Activated naive CD4-positive, alpha-beta T cell treated with anti-CD3 and anti-CD28 coated beads, Interleukin-2, amount 50 U/mL, for 16 hours (primary cell): ENCODE measurements at regions not wholly inside any gene's neighbourhood (a gene's known extent, or its start where the extent isn't known, plus 50 kb on each side); places are given as distances from the start of the nearest gene placed in this dataset.

Experiments
- DNase-seq: peaks from one replicate; pipeline ENCODE4 v3.0.0-alpha.2; 2020

DNA sequence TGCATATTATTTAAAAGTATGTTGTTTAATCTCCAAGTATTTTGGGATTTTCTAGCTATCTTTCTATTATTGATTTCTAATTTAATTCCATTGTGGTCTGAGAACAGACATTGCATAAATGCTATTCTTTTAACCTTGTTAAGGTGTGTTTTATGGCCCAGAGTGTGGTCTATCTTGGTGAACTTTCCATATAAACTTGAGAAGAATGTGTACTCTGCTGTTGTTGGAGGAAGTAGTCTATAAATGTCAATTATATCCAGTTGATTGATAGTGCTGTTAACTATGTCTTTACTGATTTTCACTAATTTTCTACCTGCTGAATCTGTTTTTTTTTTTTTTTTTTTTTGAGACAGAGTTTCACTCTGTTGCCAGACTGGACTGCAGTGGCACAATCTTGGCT, 180.9 kb downstream of the ZNF621 start:
- DNase-seq, result no peak

DNA sequence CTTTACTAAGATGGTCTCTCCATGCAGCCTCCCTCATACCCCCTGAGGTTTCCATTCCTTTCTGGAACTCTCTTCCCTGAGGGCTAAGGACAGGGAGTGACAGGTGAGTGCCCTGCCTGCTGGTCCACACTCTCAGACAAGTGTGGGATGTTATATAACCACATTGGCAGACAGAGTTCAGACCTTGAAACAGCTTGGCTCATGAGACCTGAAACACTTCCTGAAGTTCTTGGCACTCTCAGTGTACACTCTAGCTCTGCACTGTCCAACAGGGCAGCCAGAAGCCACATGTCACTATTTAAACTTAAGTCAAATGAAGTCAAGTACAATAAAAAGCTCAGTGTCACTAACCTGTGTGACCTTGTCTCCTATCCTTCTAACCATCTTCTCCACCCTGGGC, 188.5 kb downstream of the ZNF621 start:
- no peak for DNase-seq

GRCh38 chr3:40713795-40714194, 189.0 kb downstream of the ZNF621 start:
- no peak for DNase-seq

- DNase-seq, result no peak
Observed at GRCh38 chr3:40714771-40715345, 190.1 kb downstream of the ZNF621 start.

GRCh38 chr3:40715551-40715950, 190.8 kb downstream of the ZNF621 start:
- DNase-seq, result no peak

DNA sequence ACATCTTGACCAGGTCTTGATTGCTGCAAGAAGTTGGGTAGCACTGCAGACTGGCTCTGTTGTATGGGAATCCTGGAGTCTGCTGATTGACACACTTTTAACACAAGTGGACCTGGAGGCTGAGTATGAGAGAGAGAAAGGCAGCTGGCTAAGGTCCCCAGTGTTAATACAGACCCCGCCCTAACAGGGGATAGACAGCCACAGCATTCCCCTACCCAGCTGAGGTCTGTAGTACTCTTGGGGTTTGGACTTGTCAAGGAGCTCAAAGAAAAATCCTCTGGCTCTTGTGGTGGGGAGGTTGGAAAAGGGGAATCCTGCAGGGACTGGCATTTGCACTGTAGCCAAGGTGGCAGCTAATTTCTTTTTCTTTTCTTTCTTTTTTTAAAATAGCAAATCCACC, 192.7 kb downstream of the ZNF621 start:
- DNase-seq, result no peak

- DNase-seq, result no peak
Observed at GRCh38 chr3:40718209-40718608, 193.4 kb downstream of the ZNF621 start.

DNA sequence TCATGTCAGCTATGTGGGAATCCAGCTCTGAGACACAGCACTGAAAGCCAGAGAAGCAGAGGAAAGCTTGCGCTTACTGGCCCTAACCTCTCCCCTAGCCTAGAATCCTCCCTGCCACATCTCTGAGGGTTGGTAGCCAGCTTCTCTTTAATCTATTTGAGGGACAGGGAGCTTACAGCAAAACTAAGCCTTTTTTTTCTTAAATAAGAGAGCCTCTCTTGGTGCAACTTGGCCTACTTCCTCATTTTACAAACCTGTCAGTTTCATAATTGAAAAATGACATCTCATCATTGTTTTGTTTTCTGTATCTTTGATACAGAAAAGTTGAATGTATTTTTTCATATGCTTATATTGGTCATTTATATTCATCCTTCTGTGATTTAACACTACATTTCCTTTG, 193.9 kb downstream of the ZNF621 start:
- DNase-seq, result no peak

DNA sequence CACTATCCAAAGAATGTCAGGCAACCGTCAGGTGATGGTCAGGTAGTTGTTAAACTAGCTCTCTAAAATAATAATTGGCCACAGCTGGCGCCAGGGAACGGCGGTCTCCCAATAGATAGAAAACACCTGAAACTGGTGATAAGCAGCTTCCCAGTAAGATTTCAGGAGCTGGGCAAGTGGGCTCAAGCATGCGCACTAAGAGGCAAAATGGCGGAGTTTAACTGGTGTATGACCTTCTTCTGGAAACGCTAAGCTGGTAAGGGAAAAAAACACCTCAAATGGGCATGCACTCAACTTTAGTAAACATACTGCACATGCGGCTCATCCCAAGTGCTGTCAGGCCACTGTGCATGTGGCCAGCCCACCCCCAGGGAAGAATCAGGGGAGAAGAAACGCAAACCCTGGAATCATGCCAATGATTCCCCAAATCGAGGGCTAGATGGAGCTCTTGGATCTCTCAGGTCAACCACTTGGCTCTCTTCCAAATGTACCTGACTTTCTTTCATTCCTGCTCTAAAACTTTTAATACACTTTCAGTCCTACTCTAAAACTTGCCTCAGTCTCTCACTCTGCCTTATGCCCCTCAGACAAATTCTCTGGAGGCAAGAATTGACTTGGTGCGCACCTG, 195.0 kb downstream of the ZNF621 start:
- DNase-seq, result no peak

- DNase-seq, result no peak
Observed at GRCh38 chr3:40720341-40720740, 195.6 kb downstream of the ZNF621 start.

DNA sequence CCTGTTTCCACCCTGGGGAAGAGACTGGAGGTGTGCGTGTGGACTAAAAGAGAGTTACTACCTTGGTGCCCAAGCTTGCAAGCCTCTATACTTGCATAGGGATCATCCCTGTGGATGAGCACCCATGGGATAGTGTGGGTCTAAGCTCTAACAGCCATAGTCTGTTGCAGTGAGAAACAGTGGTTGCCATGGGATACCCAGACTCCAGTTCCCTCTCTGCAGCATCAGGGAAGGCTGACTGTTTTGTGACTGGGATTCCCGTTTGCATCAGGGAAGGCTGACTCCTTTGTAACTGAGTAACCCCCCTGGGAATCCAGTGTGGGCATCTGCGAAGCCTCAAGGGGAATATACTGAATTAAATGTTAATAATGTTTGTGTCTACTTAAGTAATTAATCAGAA, 196.1 kb downstream of the ZNF621 start:
- no peak for DNase-seq

DNA sequence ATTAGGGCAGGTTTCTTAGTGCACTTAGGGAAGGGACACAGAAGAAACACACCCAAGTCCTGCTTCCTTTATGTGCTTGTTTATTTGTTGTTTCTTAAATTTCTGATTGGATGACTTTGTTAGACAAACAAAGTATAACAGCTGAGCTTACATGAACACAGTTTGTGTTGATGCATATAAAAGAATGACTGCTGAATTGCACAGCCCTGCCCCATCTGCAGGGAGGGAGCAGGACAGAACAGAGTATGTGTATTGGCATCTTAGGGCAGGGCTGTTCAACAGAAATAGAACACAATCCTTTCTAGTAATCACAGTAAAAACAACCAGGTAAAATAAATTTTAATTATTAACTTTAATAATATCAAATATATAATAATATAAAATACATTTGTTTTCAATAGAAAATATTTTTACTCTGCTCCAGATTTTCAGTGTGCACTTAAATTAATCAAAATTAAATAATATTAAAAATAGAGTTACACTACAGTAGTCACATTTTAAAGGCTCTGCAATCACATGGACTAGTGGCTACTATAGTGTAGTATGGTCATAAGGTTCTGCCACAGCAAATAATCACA, 198.4 kb downstream of the ZNF621 start:
- no peak for DNase-seq

DNA sequence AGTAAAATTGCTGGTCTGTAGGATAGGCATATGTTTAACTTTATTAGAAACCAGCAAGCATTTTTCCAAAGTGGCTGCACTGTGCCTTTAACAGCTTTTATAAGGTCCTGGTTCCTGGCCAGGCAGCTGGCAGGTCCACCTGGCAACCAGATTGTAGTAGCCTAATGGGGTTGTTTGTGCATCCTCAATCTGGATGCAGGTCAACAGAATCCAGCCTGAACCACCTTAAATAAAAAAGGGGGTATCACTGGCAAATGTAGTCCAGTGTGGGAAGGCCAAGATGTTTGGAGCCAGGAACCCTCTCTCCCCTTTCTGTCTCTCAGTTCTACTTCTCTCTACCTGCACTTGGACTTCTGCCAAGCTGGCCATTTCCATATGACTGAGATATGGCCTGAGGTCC, 200.3 kb downstream of the ZNF621 start:
- DNase-seq, result no peak

- DNase-seq, result no peak
Observed at GRCh38 chr3:40731445-40731844, 206.7 kb downstream of the ZNF621 start.

DNA sequence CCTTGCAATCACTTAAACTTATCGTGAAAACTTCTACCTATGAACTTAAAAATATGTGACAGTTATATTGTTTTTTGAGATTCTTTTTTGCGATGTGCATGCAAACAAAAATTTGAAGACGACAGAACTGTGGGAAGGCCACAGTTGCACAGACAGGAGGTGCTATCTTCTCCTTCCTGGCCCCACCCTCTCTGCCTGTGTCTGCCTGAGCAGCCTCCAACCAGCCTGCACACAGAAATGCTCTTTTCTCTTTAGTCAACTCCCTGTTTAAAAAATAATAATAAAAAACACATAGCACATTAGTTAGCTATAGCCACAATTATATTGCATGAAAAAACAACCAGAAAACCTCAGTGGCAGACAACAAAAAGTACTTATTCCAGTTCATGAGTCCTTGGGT, 212.2 kb downstream of the ZNF621 start:
- DNase-seq, result no peak

GRCh38 chr3:40737343-40737742, 212.6 kb downstream of the ZNF621 start:
- DNase-seq, result no peak

DNA sequence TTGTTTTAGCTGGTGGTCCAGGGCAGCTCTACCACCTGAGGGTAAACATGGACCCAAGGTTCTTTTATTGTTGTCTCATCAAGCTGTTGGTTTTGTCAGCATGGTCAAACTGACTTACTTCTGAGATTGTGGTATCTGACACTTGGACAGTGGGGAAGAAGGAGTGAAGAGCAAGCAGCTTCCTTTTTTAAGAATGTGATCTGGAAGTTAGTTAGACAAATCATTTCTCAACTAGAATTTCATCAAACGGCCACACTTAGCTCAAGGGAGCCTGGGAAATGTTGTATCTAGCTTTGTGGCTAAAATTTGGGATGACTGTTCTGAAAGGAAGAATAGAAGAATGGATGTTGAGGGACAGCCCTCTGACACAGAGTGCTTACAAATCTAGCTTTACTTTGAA, 215.2 kb downstream of the ZNF621 start:
- no peak for DNase-seq

DNA sequence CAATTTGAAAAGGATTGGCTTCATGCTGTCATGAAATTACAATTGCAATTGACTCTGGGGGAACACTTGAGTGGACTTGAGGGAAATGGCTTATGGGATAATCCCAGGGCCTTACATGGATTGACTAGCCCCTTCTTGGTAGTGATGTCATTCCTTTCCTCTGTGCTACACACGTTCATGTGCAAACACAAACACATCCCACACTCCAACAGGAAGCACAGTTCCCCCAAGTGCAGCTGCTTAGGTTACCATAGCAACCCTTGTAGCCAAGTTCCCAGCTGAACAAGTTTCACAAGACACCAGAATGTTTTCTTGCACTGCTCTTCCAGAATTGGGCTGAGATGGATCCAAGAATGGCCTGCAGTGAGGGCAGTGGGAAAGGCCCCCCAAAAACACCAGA, 217.0 kb downstream of the ZNF621 start:
- DNase-seq, result no peak

GRCh38 chr3:40745381-40746106, 220.8 kb downstream of the ZNF621 start:
- DNase-seq, result no peak

- DNase-seq, result no peak
Observed at GRCh38 chr3:40751666-40752065, 226.9 kb downstream of the ZNF621 start.

DNA sequence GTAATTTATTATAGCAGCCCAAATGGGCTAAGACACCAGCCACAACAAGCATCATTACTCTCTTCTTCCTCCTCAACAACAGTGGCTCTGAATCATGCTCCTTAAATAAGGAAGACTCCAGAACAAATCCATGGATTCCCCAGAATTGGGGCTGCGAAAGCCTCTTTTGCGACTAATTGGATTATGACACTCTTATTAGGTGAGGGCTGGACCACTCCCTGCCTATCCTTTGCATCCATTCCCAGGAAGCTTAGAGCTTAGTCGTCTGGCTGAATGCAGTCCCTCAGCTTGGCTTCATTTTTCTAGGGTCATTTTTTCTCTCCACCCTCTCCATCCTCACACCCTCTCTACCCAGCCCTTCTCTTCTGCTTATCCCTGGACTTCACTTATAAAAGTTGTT, 227.7 kb downstream of the ZNF621 start:
- no peak for DNase-seq

DNA sequence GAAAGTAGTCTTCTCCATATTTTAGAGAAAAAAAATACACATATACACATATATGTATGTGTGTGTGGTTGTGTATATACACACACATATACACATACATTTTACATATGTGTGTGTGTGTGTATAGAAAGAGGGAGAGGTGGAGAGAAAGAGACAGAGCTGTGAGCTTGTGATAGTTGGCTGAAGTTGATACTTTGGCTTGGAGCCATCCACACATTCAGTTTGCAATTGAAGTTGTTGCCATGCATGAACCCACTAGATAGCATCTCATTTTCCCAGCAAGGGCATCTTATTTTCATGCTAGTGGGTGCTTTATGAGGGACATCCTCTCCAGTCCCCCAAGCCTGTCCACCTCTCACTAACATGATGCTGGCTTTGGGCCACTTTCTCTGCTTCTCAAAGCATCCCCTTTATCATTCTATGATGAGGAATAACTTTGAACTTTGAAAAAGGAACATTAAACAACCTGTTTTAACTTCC, 228.6 kb downstream of the ZNF621 start:
- no peak for DNase-seq

GRCh38 chr3:40753951-40754350, 229.2 kb downstream of the ZNF621 start:
- no peak for DNase-seq

DNA sequence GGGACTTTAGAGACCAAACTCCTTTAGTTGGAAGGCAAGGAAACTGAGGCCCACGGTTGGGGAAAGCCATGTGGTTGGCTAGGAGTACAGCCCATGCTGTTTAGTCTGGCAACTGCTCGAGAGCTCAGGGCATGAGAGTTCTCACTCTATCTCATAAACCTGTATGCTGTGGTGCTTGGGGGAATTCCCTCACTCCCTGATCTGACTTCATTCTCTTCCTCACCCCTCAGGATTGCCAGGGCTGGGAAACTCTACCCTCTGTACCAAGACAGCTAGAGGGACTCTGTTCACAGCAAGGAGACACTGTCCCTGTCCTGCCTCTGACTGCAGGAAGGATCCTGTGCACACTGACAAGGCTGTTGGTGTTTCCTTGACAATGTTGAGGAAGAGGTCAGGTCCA, 230.2 kb downstream of the ZNF621 start:
- DNase-seq, result no peak
